Erythroblast (primary cell): ENCODE measurements at regions not wholly inside any gene's neighbourhood (a gene's known extent, or its start where the extent isn't known, plus 50 kb on each side); places are given as distances from the start of the nearest gene placed in this dataset.
"Not testable (repeated sequence)": the region's sequence is repeated elsewhere in the genome, so short reads cannot be mapped to it uniquely, and the experiment has no call there.

Experiments used
- DNase-seq, 2 experiments: peaks; one replicate each; lab custom pipeline; 2025; lab: John Stamatoyannopoulos, UW
- GATA1 ChIP-seq: IDR thresholded peaks from 2 replicates; pipeline ENCODE4 v1.6.1; 2011; ENCODE audit warnings: low read depth, mild to moderate bottlenecking, control low read depth, low read length, moderate library complexity
- POLR2A ChIP-seq: IDR thresholded peaks from 2 replicates; pipeline ENCODE4 v1.6.1; 2011; ENCODE audit warnings: mild to moderate bottlenecking, low read length

DNA sequence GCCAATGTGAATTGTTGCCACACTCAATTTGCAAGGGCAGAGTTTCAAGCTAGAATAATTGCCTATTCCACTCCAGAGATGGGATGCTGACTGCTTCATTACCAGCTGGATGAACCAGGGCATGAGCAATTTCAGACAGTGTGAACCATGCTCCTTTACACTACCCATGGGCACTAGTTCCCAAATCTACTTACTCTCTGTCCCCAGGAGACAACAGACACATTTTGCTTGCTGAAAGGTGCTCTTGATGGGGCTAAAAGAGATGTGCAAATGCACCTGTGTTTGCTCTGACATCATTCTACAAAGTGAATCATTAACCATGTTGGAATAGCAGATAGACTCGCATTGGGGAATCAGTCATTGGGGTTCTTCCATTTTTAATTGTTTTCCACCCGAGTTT is 522.3 kb upstream of the NUDT12 start:
- TF ChIP-seq GATA1: no peak
- TF ChIP-seq POLR2A: no peak
- no peak for DNase-seq

DNA sequence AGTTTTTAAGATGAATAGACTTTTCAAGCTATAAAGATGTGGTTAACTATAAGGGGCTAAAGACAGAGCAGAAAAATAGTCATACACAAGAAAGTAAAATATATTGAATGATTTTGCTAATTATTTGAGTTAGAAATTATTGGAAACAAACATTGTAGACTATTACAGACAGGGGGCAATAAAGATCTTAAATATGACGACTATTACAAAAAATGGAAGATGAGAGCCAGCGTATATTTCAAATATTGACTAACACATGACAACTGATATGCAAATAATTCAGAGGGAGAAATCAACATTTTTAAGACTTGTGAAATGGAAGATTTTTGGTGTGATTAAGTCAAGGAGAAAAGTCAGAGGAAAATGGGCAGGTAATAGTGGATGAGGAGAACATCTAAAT is 520.2 kb upstream of the NUDT12 start:
- DNase-seq: no peak
- no peak for TF ChIP-seq GATA1
- no peak for TF ChIP-seq POLR2A

DNA sequence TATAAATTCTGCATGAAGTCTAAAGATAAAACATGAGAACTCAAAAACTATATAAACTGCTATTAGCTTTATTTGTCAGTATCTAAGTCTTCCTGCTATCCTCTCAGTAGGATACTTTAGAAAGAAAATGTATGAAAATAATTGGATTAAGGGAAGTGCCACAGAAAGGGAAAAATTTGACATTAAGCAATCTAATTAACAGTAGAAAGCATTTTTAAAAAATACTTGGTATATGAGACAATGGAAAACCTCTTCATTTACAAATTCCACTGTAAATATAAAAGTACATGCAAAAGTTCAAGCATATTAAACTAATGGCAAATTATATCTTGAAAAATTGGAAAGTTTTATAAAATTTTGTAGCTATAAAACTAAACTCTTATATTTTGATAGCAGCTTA is 518.6 kb upstream of the NUDT12 start:
- DNase-seq: no peak
- TF ChIP-seq GATA1 (no peak), POLR2A (no peak)

GRCh38 chr5:104080646-104081175 is 518.1 kb upstream of the NUDT12 start:
- no peak for DNase-seq
- TF ChIP-seq POLR2A: no peak
- TF ChIP-seq GATA1: no peak

- DNase-seq: not testable (repeated sequence)
Observed at GRCh38 chr5:104079861-104080645, 517.5 kb upstream of the NUDT12 start.

DNA sequence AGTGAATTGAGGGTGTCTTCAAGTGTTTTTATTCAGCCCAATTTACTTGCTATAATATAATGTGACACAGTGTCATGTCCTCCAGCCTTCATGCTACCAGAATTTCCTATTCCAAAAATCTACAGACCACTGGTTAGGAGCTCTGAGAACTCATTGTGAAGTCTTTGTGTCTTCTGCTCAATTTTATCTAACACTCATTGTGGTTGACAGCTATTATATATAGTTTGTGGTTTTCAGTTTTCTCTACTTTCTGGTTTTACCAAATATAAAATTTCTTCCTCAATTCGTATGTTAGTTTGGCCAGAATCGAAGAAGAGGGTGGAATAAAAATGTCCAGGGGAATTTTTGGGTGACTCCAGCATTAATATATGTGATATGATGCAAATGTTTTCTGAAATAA is 509.3 kb upstream of the NUDT12 start:
- TF ChIP-seq POLR2A: no peak
- no peak for TF ChIP-seq GATA1
- DNase-seq: no peak

DNA sequence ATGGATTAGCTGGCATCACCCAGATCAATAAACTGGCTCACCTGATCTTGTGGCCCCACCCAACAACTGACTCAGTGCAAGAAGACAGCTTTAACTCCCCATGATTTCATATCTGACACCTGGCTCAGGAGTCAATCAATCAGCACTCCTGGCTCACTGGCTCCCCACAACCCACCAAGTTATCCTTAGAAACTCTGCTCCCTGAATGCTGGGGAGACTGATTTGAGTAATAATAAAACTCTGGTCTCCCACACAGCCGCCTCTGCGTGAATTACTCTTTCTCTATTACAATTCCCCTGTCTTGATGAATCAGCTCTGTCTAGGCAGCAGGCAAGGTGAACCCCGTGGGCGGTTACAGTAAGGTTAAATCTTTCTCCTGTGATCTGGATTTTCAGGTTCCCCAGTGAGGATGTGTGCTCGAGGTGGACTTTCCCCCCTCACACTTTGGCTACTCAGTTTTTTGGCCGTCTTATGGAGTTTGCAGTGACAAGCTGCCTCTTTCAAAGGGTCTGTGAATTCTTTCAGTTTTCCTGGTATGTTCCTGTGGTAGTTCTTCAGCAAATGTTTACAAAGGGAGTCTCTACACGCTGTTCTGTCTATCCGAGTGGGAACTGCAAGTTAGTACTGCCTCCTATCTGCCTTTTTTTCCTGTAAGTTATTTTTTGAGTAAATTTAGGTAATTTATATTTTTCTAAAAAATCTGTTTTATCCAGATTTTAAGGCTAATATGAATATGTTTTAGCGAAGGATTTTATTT is 500.2 kb upstream of the NUDT12 start:
- no peak for DNase-seq
- TF ChIP-seq GATA1: no peak
- no peak for TF ChIP-seq POLR2A

DNA sequence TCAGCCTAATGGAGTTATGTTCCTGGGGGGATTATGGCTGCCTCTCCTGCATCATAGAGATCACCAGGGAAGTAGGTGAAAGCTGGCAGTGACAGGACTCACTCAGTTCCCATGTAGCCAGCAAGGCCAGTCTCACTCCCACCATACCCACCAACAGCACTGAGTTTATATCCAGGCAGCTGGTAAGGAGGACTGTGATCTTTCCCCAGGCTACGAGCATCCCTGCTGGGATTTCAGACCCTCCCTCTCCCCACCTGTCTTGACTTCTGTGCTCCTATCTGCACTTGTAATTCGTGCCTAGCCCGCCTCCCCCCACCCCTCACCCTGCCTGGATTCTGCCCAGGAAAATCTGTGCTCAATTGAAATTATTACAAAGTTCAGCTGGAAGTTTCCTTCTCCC is 499.1 kb upstream of the NUDT12 start:
- no peak for DNase-seq
- TF ChIP-seq GATA1: no peak
- no peak for TF ChIP-seq POLR2A

- TF ChIP-seq POLR2A: no peak
- TF ChIP-seq GATA1: no peak
Observed at GRCh38 chr5:104053353-104053649, 490.7 kb upstream of the NUDT12 start.

DNA sequence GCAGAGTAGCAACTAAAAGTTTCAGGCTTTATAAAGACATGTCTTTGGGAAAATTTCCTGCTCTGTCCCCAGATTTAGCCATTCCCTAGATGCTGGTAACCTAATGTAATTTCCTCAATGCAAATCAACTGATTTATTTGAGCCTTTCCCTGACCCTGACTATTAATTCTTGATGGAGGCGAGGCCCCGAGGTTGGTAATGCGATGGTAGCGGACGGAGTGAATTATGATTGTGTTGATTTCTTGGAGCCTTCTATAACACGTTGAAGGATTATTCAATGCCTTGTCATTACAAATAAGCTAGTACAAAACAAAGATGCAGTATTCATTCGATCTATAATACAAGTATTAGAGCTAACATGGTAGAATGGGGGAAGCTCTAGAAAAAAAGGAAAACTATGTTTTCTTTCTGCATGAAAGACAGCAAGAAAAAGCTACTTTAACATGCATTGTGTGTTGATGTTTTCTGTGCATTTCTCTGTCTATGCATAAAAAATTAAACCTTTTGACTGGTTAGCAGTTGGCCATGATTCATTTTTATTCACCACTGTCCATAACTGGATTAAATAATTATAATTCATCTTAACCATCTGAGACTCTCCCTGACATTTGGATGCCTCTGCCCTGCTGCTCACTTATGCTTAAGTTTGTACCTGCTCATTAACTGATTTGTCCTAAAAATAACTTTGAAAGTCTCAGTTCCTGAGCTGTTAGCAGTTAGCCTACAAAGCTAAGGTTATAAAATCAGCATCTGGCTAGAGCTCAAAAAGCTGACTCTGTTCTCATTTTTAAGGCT is 490.2 kb upstream of the NUDT12 start:
- no peak for TF ChIP-seq POLR2A
- no peak for TF ChIP-seq GATA1
- DNase-seq: no peak

More at GRCh38 chr5:104053353-104053649, 490.7 kb upstream of the NUDT12 start:
- DNase-seq: no peak

GRCh38 chr5:104050436-104050835 is 487.8 kb upstream of the NUDT12 start:
- TF ChIP-seq POLR2A (no peak), GATA1 (no peak)
- DNase-seq: no peak

DNA sequence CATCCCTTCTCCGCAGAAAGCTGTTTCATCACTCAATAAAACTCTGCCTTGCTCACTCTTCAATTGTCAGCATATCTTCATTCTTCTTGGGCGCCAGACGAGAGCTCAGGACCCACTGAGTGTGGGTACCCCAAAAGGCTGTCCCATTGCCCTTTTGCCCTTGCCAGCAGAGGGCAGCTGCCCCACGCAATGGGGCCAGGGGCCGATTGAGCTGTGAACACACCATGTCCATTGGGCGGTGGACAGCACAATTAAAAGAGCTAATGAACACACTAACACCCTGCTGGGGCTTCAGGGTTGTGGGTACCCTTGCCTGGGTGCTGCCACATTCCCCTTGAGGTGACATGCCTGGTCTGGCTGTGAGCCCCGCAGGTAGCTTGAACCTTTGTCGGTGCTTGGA is 487.2 kb upstream of the NUDT12 start:
- no peak for DNase-seq
- TF ChIP-seq POLR2A: no peak
- no peak for TF ChIP-seq GATA1

DNA sequence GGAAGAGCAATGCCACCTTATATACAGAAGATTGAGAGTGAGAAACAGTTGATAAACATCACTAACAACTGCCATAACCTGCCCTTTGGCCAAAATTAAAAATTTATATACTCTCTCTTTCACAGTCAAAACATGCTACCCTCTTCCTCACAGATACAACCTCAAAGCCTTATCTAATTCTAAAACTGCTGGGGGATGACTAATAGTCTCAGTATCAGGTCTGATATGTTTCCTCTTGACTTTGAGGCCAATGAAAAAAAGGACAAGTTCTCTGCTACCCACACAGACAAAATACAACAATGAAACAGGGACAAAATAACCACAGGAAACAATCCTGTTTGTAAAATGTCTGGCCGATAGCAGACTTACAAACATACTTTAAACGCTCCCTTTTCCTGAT is 485.6 kb upstream of the NUDT12 start:
- TF ChIP-seq GATA1 (no peak), POLR2A (no peak)
- no peak for DNase-seq

GRCh38 chr5:104045987-104046386 is 483.4 kb upstream of the NUDT12 start:
- TF ChIP-seq POLR2A (no peak), GATA1 (no peak)
- DNase-seq: no peak

- not testable (repeated sequence) for DNase-seq
Observed at GRCh38 chr5:104039871-104040270, 477.3 kb upstream of the NUDT12 start.

GRCh38 chr5:104037136-104037535 is 474.5 kb upstream of the NUDT12 start:
- not testable (repeated sequence) for DNase-seq

DNA sequence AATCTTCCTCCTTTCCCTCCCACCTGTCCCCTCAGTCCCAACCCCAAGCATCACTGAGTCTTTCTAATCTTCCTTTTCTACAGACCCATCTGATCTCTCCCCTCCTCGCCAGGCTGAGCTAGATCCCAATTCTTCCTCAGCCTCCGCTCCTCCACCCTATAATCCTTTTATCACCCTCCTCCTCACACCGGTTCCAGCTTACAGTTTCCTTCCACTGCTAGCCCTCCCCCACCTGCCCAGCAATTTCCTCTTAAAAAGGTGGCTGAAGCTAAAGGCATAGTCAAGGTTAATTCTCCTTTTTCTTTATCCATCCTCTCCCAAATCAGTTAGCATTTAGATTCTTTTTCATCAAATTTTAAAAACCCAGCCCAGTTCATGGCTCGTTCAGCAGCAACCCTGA is 470.6 kb upstream of the NUDT12 start:
- not testable (repeated sequence) for DNase-seq
